GM12891 (cell line): ENCODE measurements at regions not wholly inside any gene's neighbourhood (a gene's known extent, or its start where the extent isn't known, plus 50 kb on each side); places are given as distances from the start of the nearest gene placed in this dataset.

ENCODE experiments used
- DNase-seq: peaks from one replicate; pipeline ENCODE4 v3.0.0; 2011; ENCODE audit warnings: low spot score; ENCODE audit not compliant: insufficient read length
- FAIRE-seq: peaks from 2 replicates; lab custom pipeline; 2011; peaks lifted over from hg19 to GRCh38; lab: Jason Lieb, UNC
- PAX5 ChIP-seq: IDR thresholded peaks from 2 replicates; pipeline ENCODE4 v1.6.1; 2011; ENCODE audit warnings: low read length, moderate library complexity, mild to moderate bottlenecking; ENCODE audit not compliant: insufficient read depth, severe bottlenecking
- POLR2A ChIP-seq: IDR thresholded peaks from 2 replicates; pipeline ENCODE4 v1.6.1; 2011; ENCODE audit warnings: low read depth, low read length, control low read depth
- POLR2AphosphoS5 ChIP-seq: IDR thresholded peaks from 2 replicates; pipeline ENCODE4 v1.6.1; 2011; ENCODE audit warnings: low read depth, low read length, control low read depth
- POU2F2 ChIP-seq: IDR thresholded peaks from 2 replicates; pipeline ENCODE4 v1.6.1; 2011; ENCODE audit warnings: low read depth, mild to moderate bottlenecking, control low read depth, low read length, moderate library complexity
- SPI1 ChIP-seq: IDR thresholded peaks from 2 replicates; pipeline ENCODE4 v1.6.1; 2011; ENCODE audit warnings: low read depth, low read length, control low read depth
- TAF1 ChIP-seq: IDR thresholded peaks from 2 replicates; pipeline ENCODE4 v1.6.1; 2011; ENCODE audit warnings: low read depth, low read length, control low read depth

DNA sequence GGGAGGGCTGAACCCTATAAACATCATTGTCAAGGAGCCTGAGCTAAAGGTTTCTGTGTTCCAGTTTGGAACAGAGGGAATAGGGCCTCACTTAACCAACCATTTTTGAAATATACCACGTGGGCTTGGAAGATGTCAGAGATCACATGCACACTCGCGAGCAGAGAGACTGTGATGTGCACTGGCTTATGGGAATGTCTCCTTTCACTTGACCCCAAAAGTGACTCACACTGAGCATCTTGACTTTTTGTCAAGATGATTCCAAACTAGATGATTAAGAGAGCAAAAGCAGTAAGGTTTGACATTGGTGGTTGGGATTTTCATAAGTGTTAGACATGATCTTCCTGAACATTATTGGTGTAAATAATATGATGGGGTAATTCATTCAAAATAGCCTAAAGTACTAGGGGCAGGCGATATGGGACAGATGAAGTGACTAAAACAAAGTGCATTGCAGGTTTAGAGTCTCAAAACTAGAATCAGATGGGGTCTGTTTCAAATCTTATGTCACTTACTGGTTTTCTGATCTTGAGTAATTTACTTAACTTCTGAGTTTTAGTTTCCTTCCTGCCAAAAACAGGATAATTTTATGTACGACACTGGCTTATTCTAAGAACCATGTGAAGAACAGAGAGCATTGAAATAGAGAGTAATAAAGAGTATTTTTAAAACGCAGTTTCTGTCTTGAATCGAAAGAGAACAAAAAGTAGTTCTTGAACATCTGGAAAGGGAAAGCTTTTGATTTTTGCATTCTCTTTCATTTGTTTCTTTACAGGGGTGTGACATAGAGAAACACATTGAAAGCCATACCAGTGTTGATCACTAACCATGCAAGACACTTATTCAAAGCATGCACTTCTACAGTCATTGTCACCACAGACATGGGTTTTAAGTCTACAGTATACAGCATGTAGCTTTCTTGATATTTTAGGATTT lies 383.0 kb downstream of the DIRAS2 start:
- DNase-seq (no peak), FAIRE-seq (no peak)
- TF ChIP-seq POU2F2, result no peak
- TF ChIP-seq POLR2A, result no peak
- no peak for TF ChIP-seq SPI1
- TF ChIP-seq PAX5, result no peak
- TF ChIP-seq TAF1, result no peak
- TF ChIP-seq POLR2AphosphoS5, result no peak

DNA sequence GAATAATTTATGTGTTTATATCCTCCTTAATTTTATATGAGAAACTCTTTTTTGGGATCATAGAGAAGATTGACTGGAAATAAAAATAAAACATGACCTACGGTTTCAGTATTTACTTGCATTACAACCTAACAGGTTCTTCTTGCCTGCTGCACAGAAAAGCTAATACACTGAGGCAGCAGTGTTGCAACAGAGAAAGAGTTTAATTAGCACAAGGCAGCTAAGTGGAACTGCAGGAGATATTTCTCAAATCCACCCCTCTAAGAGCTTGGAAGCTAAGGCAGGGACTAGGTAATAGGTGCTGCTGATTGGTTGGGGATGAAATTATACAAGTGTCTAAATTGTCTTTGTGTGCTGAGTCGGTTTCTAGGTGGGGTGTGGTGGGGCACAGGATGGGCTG lies 380.9 kb downstream of the DIRAS2 start:
- FAIRE-seq (no peak), DNase-seq (no peak)
- TF ChIP-seq SPI1, result no peak
- TF ChIP-seq POU2F2, result no peak
- TF ChIP-seq POLR2A, result no peak
- TF ChIP-seq PAX5, result no peak
- TF ChIP-seq TAF1, result no peak
- no peak for TF ChIP-seq POLR2AphosphoS5

DNA sequence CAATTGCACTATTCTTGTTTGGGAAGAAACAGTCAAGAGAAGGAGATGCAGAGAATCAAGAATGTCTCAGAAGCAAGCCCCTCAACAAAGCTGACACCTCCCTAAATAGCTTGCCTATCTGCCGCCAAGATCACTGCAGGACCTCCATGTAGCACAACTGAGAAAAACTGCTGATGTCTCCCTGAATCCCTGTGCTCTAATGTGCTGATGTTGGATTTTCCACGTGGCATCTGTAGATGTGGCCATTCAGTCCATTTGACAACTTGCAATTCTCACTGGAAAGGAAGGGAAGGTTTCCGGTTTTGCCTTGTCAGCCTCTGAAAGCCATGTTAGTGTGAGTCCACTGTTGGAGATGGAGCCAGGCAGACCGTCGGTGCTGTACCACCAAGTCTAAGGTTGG lies 374.0 kb downstream of the DIRAS2 start:
- no peak for DNase-seq
- no peak for FAIRE-seq
- TF ChIP-seq POLR2A, result no peak
- TF ChIP-seq POU2F2, result no peak
- TF ChIP-seq SPI1, result no peak
- no peak for TF ChIP-seq TAF1
- no peak for TF ChIP-seq PAX5
- TF ChIP-seq POLR2AphosphoS5, result no peak

DNA sequence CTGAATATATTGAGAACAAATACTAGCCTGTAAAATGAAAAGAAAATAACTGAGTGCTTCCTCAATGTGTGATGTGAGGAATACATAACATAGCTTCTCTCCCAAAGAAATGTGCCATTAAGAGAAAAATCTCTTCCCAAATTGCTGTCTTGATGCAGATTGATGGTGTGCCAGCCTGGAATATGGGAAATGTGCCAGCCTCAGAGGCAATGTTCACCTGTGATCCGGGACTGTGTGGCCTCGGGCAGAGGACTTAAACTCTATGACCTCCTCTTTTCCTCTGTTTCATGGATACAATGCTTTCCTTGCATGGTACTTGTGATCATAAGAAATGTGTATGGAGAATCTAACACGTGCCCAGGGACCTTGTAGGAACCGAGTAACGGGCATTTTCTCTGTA lies 370.9 kb downstream of the DIRAS2 start:
- FAIRE-seq, result no peak
- DNase-seq, result no peak
- TF ChIP-seq POLR2A (no peak), TAF1 (no peak), PAX5 (no peak), SPI1 (no peak), POU2F2 (no peak), POLR2AphosphoS5 (no peak)

DNA sequence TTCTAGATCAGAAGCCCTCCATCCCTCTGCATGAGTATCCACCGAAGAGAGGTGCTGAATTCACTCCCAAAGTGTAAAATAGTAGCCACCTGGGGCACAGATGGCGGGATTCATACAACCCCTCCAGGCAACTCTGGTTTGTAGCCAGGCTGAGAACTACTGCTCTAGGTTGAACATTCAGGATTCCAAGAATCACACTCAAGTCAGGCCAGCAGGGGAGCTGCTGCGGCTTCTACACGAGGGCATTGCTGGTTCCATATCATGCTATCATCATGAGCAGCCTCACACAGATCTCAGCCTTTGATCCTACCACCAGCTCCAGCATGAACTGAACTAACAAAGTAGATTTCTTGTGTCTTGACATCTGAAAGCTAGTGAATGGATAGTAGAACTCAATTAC lies 367.9 kb downstream of the DIRAS2 start:
- TF ChIP-seq TAF1, result no peak
- DNase-seq (no peak), FAIRE-seq (no peak)

DNA sequence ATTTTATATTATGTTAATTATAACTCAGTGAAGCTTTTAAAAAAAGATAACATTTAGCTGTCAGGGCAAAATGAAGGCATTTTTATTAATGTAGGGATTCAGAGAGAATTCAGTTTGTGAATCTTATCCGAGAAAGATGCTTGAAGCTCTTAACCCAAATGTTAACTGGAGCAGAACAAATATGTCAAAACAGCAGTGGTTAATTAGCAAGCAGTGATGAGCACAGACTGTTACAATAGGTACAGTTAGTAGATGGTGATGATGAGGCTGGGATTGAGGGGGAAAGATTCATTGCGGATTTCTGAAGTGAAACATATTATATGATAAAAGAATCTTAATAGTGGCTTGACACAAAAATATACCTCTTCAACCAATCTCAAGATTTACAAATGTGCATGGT lies 356.7 kb downstream of the DIRAS2 start:
- DNase-seq, result no peak
- TF ChIP-seq POU2F2 (no peak), SPI1 (no peak)
- no peak for FAIRE-seq

DNA sequence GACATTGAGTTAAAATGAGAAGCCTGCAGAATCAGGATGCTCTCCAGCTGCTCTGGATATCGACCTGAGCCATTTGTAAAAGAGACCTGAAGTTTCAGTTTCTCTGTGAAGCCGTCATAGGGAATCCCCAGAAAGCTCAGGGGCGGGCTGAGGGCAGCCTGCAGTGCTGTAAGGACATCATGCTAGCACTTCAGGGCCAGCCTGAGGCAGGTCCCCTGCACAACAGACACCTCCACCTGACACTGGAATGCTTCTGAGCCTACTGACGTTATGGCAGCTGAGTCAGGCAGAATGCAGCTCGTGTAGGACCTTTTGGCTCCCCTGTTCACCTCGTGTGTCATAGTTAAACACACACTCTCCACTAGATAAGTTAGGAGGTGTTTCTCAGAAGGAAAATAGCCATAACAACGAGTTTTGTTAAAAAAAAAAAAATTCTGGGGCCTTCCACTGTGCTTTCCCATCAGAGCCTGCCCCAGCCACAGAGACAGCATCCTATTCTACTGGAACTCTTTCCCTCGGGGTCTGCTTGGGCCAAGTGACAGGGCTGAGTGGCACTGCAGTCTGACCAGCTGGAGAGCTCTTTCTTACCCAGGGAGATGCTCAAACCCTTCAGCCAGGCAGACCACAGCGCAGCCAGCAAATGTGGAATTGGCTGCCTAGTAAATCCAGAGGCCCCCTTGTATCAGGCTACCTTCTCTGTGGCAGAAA lies 354.9 kb downstream of the DIRAS2 start:
- DNase-seq, result peak; percentile 13
- TF ChIP-seq POLR2A (0 out of 2 replicates have a peak, but pooled peaks have one; percentile 30), TAF1 (no peak)
- peak; percentile 87 for FAIRE-seq

DNA sequence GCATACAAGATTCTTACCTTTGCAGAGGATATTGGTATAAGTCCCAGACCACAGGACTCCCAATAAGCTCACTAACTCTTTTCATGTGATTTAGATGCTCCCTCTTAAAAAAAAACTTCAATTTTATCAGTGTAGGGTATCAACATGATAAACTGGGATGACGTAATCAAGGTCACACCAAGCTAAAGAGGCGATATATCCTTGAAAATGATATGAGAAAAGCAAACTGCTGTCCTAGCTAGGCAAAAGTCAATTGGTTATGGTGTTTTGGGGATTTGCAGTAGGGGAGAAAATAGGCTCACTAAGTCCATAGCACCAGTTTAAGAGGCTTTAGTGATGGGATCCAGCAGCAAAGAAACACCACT lies 354.4 kb downstream of the DIRAS2 start:
- TF ChIP-seq POU2F2 (no peak), PAX5 (no peak)
- DNase-seq, result no peak
- no peak for FAIRE-seq

DNA sequence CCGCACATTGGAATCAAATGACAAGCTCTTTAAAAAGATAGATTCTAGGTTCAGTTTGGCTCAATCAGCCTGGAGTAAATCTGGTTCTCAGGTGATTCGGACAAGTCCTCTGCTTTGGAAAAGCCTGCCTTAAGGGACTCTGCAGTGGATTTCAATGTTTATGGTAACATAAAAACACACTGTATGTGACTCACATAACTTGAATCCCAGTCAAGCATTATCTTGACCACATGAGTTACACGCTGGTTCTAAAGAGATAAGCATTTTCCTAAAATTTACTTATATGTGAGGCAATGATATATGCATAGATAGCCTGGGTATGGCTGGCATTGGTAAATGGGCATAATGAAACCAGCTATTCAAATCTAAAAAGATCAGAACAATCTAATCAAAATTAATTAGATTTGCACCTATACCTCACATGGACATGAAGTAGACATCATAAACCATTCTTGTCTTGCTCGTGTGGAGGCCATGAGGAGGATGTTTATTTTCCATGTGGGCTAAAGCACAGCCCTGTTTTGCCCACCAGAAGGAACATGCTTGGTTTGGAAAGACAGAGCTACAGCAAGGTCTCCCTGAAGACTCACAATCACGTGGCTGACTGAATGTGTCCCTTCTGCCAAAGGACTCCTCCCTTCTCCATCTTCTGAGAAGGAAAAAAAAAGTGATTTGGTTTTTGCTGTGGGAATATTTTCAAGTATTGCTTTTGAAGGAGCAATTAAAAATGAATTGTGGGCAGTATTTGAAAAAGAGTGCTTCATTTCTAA lies 351.7 kb downstream of the DIRAS2 start:
- no peak for DNase-seq
- no peak for TF ChIP-seq PAX5
- TF ChIP-seq POU2F2, result no peak
- TF ChIP-seq SPI1, result no peak
- no peak for TF ChIP-seq POLR2A
- TF ChIP-seq POLR2AphosphoS5, result no peak
- no peak for TF ChIP-seq TAF1
- no peak for FAIRE-seq

DNA sequence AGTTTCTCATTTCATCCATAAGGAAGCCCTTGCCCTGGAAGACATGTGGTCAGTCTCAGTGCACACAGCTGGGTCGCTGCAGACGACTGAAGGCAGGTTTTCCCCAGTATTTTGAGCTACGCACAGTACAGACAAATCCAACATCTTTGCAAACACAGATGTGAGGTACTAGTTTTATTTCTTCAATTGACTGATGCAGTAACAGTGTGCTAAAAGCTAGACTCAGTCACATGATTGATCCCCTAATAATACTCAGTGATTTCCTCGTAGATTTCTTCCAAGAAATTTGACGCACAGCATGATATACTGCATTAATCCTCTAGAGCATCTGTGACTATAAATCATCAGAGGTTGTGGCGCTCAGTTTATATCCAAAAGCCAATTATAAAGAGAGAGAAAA lies 346.1 kb downstream of the DIRAS2 start:
- DNase-seq, result no peak
- no peak for FAIRE-seq
- TF ChIP-seq TAF1 (no peak), POLR2AphosphoS5 (no peak), SPI1 (no peak), POLR2A (no peak), POU2F2 (no peak), PAX5 (no peak)

DNA sequence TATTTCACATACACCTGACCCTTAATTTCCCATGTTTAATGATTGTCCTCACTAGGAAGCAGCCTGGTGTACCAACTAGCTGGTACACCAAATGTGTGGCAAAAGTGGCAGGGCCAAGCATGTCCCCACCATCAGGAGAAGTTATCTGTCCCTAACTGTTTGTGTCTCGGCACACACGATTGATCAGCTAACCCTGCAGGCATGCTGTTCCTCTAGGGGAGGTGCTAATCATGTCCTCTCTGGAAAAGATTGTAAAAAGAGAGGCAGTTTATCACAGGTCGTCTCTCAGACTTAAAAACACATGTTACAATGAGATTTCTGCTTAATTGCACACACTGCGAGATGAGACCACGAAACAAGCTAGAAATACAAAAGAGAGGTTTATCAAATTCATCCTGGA lies 342.7 kb downstream of the DIRAS2 start:
- FAIRE-seq (no peak), DNase-seq (no peak)
- TF ChIP-seq POLR2AphosphoS5, result no peak
- no peak for TF ChIP-seq PAX5
